ENCODE measurements at regions not wholly inside any gene's neighbourhood (a gene's known extent, or its start where the extent isn't known, plus 50 kb on each side); places are given as distances from the start of the nearest gene placed in this dataset.

GRCh38 chr10:117860135-117860534, 186.6 kb downstream of the RAB11FIP2 start:
- DNase-seq (ENCODE audit: low read depth in 1 of 2, low spot score in 1 of 2) = no peak

GRCh38 chr10:117860823-117861222, 185.9 kb downstream of the RAB11FIP2 start:
- no peak for DNase-seq (ENCODE audit: low read depth in 1 of 2, low spot score in 1 of 2)

- no peak for DNase-seq (ENCODE audit: low read depth in 1 of 2, low spot score in 1 of 2)
Measured at GRCh38 chr10:117861329-117861728, 185.4 kb downstream of the RAB11FIP2 start.

GRCh38 chr10:117863771-117864170, 183.0 kb downstream of the RAB11FIP2 start:
- no peak for DNase-seq (ENCODE audit: low read depth in 1 of 2, low spot score in 1 of 2)

DNA sequence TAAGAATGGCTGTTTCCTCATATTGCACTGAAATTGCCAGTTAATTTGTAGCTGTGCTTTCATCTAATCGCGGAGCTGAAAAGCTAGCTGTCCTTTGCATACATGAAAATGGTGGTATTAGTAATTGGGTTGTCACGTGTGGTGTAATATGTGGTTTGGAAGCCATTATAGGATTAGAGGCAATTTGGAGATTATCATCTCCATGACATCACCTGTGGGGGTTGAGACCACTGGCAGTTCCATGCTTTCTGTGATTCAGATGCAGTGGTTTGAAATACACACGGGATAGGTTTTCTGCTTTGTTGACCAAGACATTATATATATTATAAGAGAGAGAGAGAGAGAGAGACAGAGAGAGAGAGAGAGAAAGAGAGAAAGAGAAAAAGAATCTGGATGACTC, 180.8 kb downstream of the RAB11FIP2 start:
- no peak for DNase-seq (ENCODE audit: low read depth in 1 of 2, low spot score in 1 of 2)

DNA sequence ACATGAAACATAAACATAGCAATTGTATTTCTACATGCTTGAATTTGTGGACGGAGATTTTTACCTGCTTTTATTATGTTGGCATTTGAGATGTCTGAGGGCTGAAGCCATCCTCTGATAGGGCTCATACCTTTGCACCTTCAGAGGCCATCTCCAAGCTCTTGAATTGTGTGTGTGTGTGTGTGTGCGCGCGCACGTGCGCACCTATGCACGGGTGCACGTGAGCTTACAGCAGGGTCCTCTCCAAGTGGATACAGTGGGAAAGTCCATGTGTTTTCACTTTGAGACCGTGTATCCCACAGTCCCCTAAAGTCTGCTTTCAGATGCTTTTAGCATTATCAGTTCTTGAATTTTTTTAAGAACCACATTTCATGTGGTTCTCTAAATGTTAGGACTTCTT, 178.6 kb downstream of the RAB11FIP2 start:
- DNase-seq (ENCODE audit: low read depth in 1 of 2, low spot score in 1 of 2) = no peak

DNA sequence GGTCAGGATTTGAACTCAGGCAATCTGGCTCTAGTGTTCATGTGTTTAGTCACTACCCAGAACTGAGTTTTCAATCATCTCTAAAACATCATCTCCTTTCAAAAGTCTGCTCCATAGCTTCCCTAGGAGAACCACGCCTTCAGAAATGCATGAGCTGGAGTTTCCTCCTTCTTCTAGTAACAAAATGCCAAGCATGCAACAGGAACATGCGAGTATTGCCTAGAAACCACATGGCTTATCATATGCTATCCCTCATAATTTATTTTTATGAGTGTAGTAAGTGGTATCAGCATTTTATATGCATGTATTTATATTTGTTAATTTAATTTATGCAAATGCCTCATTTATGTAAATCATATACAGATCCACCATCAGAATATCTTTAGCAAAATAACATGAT, 170.9 kb downstream of the RAB11FIP2 start:
- DNase-seq (ENCODE audit: low read depth in 1 of 2, low spot score in 1 of 2) = no peak

DNA sequence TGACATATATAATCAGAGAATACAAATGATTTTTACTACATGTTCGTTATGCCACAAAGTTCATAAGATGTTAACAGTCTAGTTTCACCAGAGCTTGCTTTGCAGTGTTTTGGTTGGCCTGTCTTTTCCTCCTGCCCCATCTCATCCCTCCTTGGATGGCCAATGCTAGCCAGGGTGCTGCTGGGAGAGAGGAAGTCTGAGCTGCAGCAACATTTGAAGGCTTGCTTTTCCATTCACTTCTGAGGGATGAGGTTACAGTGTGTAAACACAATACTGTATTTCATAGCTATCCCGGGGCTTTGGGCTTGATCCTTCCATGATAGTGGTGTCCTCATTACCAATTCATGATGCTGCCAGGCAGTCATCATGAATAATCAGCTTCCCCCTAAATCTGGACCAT, 170.5 kb downstream of the RAB11FIP2 start:
- no peak for DNase-seq (ENCODE audit: low read depth in 1 of 2, low spot score in 1 of 2)

DNA sequence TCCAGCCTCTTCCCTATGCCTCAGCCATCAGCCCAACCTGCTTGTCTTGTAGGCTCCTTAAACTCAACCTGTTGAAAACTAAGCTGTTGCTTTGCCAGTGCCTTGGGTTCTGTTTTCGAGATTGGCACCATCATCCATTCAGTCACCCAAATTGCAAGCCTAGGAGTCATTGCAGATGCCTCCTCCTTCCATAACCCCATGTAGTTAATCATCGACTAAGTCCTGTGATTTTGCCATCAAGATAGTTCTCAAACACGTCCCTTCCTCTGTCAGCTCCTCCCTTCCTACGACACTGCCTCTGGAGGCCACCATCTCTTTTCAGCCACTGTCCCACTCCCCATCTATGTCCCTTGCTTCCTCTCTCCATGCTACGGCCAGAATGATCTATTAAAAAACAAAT, 168.1 kb downstream of the RAB11FIP2 start:
- no peak for DNase-seq (ENCODE audit: low read depth in 1 of 2, low spot score in 1 of 2)

DNA sequence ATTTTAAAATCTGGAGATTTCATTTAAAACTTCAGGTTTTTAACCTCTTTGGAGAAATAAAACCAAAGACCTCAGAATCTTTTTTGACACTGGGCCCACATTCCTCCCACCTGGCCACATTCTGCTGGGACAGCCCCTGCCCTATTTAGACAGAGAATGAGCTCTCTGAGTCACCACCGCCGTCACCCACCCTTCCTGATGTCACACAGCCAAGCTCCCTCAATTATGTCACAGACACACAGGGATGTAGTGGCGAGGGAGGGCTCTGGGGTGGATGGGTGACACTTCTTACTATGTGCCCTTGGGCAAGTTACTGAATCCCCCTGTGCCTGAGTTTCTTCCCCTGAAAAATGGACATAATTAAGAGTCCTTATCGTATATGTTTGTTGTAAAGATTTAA, 162.6 kb downstream of the RAB11FIP2 start:
- no peak for DNase-seq (ENCODE audit: low read depth in 1 of 2, low spot score in 1 of 2)

DNA sequence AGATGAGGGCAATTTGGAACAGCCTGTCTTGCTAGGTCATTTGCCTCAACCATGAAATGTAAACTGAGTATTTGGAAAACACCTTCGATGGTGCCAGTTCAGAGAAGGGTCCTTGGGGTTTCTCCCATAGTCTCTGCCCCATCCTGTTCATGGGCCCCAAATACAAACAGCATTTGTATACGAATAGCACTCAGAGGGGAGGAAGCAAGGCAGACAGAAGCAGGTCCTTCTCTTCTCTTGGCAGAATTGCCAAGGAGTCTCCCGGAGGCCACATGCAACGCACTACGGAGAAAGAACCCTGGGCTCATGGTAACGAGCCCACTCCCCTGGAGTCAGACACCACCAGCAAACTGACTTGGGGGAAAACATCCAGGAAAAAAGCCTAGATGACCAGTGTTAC, 162.1 kb downstream of the RAB11FIP2 start:
- DNase-seq (ENCODE audit: low read depth in 1 of 2, low spot score in 1 of 2) = no peak

DNA sequence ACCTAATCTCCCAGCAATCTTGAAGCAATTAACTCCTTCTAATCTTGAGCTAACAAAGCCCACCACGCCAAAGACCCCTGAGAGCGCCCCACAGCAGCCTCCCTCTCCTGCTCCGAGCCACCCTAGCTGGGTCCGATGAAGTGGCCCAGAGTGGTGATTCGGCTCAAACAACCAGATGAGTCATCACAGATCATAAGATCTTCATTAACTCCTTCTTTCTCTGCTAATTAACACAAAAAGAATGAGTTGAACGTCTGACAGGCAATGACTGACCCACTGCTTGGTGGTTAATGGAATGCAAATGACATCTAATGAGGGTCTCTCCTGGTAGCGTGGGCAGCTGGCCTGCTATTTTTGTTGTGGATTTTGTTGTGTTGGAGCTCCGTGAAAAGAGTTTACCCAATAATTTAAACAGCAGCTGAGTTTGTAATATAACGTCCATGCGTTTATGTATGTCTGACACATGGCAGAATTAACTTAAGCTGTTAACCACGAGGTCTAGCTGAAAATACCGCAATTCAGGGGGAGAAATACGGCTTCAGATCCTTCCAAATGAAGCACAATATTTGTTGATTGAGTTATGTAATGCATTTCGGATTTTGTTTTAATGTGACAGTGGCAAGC, 161.4 kb downstream of the RAB11FIP2 start:
- DNase-seq (ENCODE audit: low read depth in 1 of 2, low spot score in 1 of 2) = no peak

DNA sequence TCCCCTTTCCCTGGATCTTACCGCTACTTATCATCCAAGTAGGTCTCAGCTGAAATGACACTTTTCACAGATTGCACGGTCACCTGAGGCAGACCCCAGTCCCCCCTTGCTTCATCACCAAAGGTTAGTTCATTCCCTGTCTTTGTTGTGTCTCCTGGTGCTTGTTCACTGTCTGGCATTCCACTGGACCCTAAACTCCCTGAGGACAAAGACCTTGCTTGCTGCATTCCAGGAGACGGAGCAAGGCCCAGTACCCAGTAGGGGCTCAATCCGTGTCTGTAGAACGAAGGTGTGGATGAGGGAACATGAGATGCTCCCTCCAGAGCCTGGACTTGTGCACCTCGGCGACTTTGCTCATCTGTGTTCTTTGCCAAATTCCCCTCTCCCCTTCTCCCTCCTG, 160.0 kb downstream of the RAB11FIP2 start:
- DNase-seq (ENCODE audit: low read depth in 1 of 2, low spot score in 1 of 2) = no peak

- no peak for DNase-seq (ENCODE audit: low read depth in 1 of 2, low spot score in 1 of 2)
Measured at GRCh38 chr10:117889664-117890063, 157.1 kb downstream of the RAB11FIP2 start.

DNA sequence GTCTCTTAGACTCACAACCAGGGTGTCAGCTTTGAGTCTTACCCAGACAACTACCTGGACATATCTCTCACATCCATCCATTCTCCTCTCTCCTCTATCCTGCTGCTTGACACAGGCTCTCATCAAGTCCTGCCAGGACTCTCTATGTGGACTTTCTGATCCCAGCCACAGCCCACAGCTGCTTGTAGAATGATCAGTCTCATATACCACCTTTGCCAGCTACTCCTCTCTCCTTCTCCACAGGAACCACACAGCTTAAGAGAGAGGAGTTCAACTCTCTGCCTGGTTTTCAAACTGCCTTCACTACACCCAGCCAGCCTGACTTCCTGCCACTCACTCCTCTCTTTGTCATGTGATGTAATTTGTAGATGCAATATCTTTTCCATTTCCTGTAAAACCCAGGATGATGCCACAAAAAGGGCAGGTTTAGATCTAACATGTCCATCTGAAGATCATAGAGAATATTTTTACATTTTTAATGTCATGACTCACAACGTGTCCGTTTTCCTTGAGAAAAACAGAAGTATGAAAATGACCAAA, 154.0 kb downstream of the RAB11FIP2 start:
- no peak for DNase-seq (ENCODE audit: low read depth in 1 of 2, low spot score in 1 of 2)

- no peak for DNase-seq (ENCODE audit: low read depth in 1 of 2, low spot score in 1 of 2)
Measured at GRCh38 chr10:117894339-117894738, 152.4 kb downstream of the RAB11FIP2 start.

- no peak for DNase-seq (ENCODE audit: low read depth in 1 of 2, low spot score in 1 of 2)
Measured at GRCh38 chr10:117896517-117896916, 150.2 kb downstream of the RAB11FIP2 start.

GRCh38 chr10:117899181-117899683, 147.5 kb downstream of the RAB11FIP2 start:
- DNase-seq (ENCODE audit: low read depth in 1 of 2, low spot score in 1 of 2) = no peak

DNA sequence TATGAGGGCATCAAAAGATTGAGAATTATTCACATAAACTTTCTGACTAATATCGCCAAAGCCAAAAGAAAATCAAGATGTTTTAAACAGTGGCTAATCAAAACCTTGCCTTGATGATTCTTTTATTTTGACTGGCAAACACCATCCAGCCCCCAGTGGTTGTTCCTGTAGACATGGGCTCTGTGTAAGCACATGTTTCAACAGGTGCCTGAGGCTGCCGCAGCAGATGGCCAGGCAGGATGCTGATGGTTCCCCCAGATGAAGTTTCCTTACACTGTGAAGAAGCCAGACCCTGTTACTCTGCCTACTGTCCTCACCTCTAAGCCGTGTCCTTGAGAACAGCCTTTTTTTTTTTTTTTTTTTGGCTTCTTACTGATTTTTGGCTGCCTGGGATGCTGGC, 146.5 kb downstream of the RAB11FIP2 start:
- DNase-seq (ENCODE audit: low read depth in 1 of 2, low spot score in 1 of 2) = no peak

GRCh38 chr10:117903854-117904253, 142.9 kb downstream of the RAB11FIP2 start:
- no peak for DNase-seq (ENCODE audit: low read depth in 1 of 2, low spot score in 1 of 2)

- no peak for DNase-seq (ENCODE audit: low read depth in 1 of 2, low spot score in 1 of 2)
Measured at GRCh38 chr10:117905404-117905803, 141.3 kb downstream of the RAB11FIP2 start.

DNA sequence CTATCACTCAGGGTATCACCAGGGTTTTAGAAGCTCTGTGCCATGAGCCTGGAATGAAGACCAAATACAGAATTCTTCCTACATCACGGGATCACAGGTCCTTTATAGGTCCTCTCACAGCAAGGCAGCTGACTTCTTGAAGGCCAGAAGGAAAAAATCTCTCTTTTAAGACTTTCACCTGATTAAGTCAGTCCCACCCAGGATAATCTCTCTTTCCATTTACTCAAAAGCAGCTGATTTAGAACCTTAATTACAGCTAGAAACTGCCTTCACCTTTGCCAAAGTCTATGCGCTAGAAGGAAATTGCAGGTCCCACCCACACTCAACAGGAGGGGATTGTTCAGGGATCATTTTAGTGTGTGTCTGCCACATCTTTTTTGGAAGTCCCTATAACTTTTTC, 135.1 kb downstream of the RAB11FIP2 start:
- no peak for DNase-seq (ENCODE audit: low read depth in 1 of 2, low spot score in 1 of 2)

DNA sequence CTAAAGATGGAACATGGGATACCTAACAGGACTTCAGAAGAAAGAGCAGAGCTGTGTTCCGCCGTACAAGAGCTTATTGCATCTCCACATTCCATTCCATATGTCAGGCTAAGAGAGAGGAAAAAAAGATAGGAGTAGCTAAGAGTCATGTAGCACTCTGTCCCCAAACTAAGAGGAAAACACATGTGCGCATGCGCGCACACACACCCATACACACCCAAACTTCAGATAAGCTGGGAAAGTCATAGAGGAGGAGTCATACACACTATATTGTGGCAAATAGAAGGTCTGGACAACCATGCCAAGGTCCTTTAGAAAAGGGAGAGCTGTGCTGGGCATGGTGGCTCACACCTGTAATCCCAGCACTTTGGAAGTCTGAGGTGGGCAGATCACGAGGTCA, 132.4 kb downstream of the RAB11FIP2 start:
- DNase-seq (ENCODE audit: low read depth in 1 of 2, low spot score in 1 of 2) = no peak

Data from activated CD4-positive, alpha-beta T cell treated with anti-CD3 and anti-CD28 coated beads, Interleukin-2, amount 50 U/mL, for 24 hours (primary cell).